GM19395 (cell line): ENCODE measurements at regions not wholly inside any gene's neighbourhood (a gene's known extent, or its start where the extent isn't known, plus 50 kb on each side); places are given as distances from the start of the nearest gene placed in this dataset.

Source experiments
- ATAC-seq: cut with Tn5 transposase; IDR thresholded peaks from one replicate; pipeline ENCODE4 v1.9.1; 2021; ENCODE audit warnings: mild to moderate bottlenecking, moderate library complexity; ENCODE audit not compliant: unreplicated experiment

- ATAC-seq, result no peak
These were observed 135.5 kb upstream of the SORCS3 start for GRCh38 chr10:104505521-104506042.

GRCh38 chr10:104509981-104510380, 131.1 kb upstream of the SORCS3 start:
- no peak for ATAC-seq

GRCh38 chr10:104510644-104511043, 130.4 kb upstream of the SORCS3 start:
- no peak for ATAC-seq

GRCh38 chr10:104512800-104513199, 128.3 kb upstream of the SORCS3 start:
- no peak for ATAC-seq

- no peak for ATAC-seq
These were observed 125.4 kb upstream of the SORCS3 start for GRCh38 chr10:104515678-104516199.

- no peak for ATAC-seq
These were observed 124.1 kb upstream of the SORCS3 start for GRCh38 chr10:104516986-104517385.

- no peak for ATAC-seq
These were observed 123.1 kb upstream of the SORCS3 start for GRCh38 chr10:104517946-104518345.

GRCh38 chr10:104518891-104519290, 122.2 kb upstream of the SORCS3 start:
- ATAC-seq, result no peak

- no peak for ATAC-seq
These were observed 120.4 kb upstream of the SORCS3 start for GRCh38 chr10:104520653-104521052.

GRCh38 chr10:104521901-104522694, 119.0 kb upstream of the SORCS3 start:
- no peak for ATAC-seq

- ATAC-seq, result no peak
These were observed 114.9 kb upstream of the SORCS3 start for GRCh38 chr10:104526188-104526587.

- ATAC-seq, result no peak
These were observed 114.1 kb upstream of the SORCS3 start for GRCh38 chr10:104527013-104527412.

GRCh38 chr10:104540181-104540580, 100.9 kb upstream of the SORCS3 start:
- no peak for ATAC-seq

GRCh38 chr10:104541820-104542219, 99.3 kb upstream of the SORCS3 start:
- ATAC-seq, result no peak

GRCh38 chr10:104546336-104546735, 94.8 kb upstream of the SORCS3 start:
- ATAC-seq, result no peak

- no peak for ATAC-seq
These were observed 94.3 kb upstream of the SORCS3 start for GRCh38 chr10:104546756-104547155.

GRCh38 chr10:104548090-104548489, 93.0 kb upstream of the SORCS3 start:
- no peak for ATAC-seq

- ATAC-seq, result no peak
These were observed 84.3 kb upstream of the SORCS3 start for GRCh38 chr10:104556831-104557230.

GRCh38 chr10:104557966-104558365, 83.1 kb upstream of the SORCS3 start:
- no peak for ATAC-seq

- no peak for ATAC-seq
These were observed 81.2 kb upstream of the SORCS3 start for GRCh38 chr10:104559935-104560334.

- no peak for ATAC-seq
These were observed 78.0 kb upstream of the SORCS3 start for GRCh38 chr10:104563051-104563450.

GRCh38 chr10:104563548-104563947, 77.5 kb upstream of the SORCS3 start:
- ATAC-seq, result no peak
